Brain microvascular endothelial cell (primary cell): ENCODE measurements at regions not wholly inside any gene's neighbourhood (a gene's known extent, or its start where the extent isn't known, plus 50 kb on each side); places are given as distances from the start of the nearest gene placed in this dataset.

Source experiments
- DNase-seq: peaks from one replicate; pipeline ENCODE4 v3.0.0-alpha.2; 2020
- H3K27ac ChIP-seq: fragments of 250-450 bp; sonication (Bioruptor Pico); 2 replicates; pipeline ENCODE4 v1.5.1; 2020; ENCODE audit warnings: mild to moderate bottlenecking, moderate library complexity
- H3K27me3 ChIP-seq: fragments of 250-450 bp; sonication (Bioruptor Pico); replicated peaks from 2 replicates; pipeline ENCODE4 v1.5.1; 2020; ENCODE audit warnings: mild to moderate bottlenecking
- H3K36me3 ChIP-seq: fragments of 250-450 bp; sonication (Bioruptor Pico); replicated peaks from 2 replicates; pipeline ENCODE4 v1.5.1; 2020; ENCODE audit warnings: mild to moderate bottlenecking
- H3K4me3 ChIP-seq: 2 replicates; pipeline ENCODE4 v1.5.1; 2011; ENCODE audit warnings: low read depth, mild to moderate bottlenecking, control low read depth, low read length, moderate library complexity
- CTCF ChIP-seq: IDR thresholded peaks from 2 replicates; pipeline ENCODE4 v1.5.1; 2011; ENCODE audit warnings: low read depth, mild to moderate bottlenecking, moderate library complexity, low read length, control low read depth, inconsistent platforms; ENCODE audit errors: missing control alignments
- in situ Hi-C: cut with HindIII; loops from 2 replicates; pipeline ENCODE4 v1.10.0; 2017; ENCODE audit warnings: low sequenced_read_pairs, low pct_ligation_motif_present

DNA sequence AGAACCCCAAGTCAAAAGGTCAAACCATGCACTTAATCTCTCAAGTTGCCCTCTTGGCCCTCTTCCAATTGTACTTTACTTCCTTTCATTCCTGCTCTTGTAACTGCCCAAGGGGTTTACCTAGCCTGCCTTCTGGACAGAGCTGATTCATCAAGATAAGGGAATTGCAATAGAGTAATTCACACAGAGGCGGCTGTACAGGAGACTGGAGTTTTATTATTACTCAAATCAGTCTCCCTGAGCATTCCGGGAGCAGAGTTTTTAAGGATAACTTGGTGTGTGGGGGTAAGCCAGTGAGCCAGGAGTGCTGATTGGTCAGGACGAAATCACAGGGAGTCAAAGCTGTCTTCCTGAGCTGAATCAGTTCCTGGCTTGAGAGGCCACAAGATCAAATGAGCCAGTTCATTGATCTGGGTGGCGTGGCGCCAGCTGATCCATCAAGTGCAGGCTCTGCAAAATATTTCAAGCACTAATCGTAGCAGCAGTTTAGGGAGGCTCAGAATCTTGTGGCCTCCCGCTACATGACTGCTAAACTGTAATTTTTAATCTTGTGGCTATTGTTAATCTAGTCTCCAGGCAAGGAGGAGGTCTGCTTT lies 590.0 kb downstream of the EPHA3 start:
- in situ Hi-C loops: no loop called here

GRCh38 chr3:89698208-89698830 lies 590.9 kb downstream of the EPHA3 start:
- Histone ChIP-seq H3K27me3 (no peaks in the 10 kb centered on the region), H3K4me3 (no peak overlapping the region), H3K27ac (no peak overlapping the region), H3K36me3 (no peaks in the 10 kb centered on the region)
- no peak for TF ChIP-seq CTCF
- in situ Hi-C loops: no loop called here
- DNase-seq: no peak

More for the DNA sequence above, 590.0 kb downstream of the EPHA3 start:
- Histone ChIP-seq H3K4me3 (no peak overlapping the region), H3K27ac (no peak overlapping the region), H3K36me3 (no peaks in the 10 kb centered on the region), H3K27me3 (no peaks in the 10 kb centered on the region)
- TF ChIP-seq CTCF: no peak
- peak; percentile 16 for DNase-seq

GRCh38 chr3:89699229-89699628 lies 591.8 kb downstream of the EPHA3 start:
- Histone ChIP-seq H3K27me3 (no peaks in the 10 kb centered on the region), H3K36me3 (no peaks in the 10 kb centered on the region), H3K27ac (no peak overlapping the region), H3K4me3 (no peak overlapping the region)
- in situ Hi-C loops: no loop called here
- no peak for DNase-seq
- TF ChIP-seq CTCF: no peak

- Histone ChIP-seq H3K27me3 (no peaks in the 10 kb centered on the region), H3K4me3 (no peak overlapping the region), H3K36me3 (no peaks in the 10 kb centered on the region), H3K27ac (no peak overlapping the region)
- no peak for TF ChIP-seq CTCF
- no peak for DNase-seq
- in situ Hi-C loops: no loop called here
These were observed 592.4 kb downstream of the EPHA3 start for GRCh38 chr3:89699771-89700170.

GRCh38 chr3:89702404-89702803 lies 595.0 kb downstream of the EPHA3 start:
- TF ChIP-seq CTCF: no peak
- in situ Hi-C loops: no loop called here
- no peaks in the 10 kb centered on the region for H3K36me3 ChIP-seq

GRCh38 chr3:89713196-89713595 lies 605.8 kb downstream of the EPHA3 start:
- in situ Hi-C loops: no loop called here
- Histone ChIP-seq H3K27ac (no peak overlapping the region), H3K27me3 (no peaks in the 10 kb centered on the region), H3K4me3 (no peak overlapping the region), H3K36me3 (no peaks in the 10 kb centered on the region)
- no peak for DNase-seq
- TF ChIP-seq CTCF: no peak

More at GRCh38 chr3:89702404-89702803, 595.0 kb downstream of the EPHA3 start:
- Histone ChIP-seq H3K4me3 (no peak overlapping the region), H3K27ac (no peak overlapping the region), H3K27me3 (no peaks in the 10 kb centered on the region)
- no peak for DNase-seq
